Uterus (tissue), 3 donors: ENCODE measurements at regions not wholly inside any gene's neighbourhood (a gene's known extent, or its start where the extent isn't known, plus 50 kb on each side); places are given as distances from the start of the nearest gene placed in this dataset.

Experiments used
- DNase-seq, 2 donors: peaks; one replicate each; pipeline ENCODE4 v3.0.0-alpha.2; 2019 to 2020
- H3K27ac ChIP-seq, 2 donors: fragments of 200-600 bp; sonication (generic); 1 replicate in 1 of 2; 2 replicates in 1 of 2; pipeline ENCODE4 v1.5.1; 2016 to 2018
- H3K27me3 ChIP-seq, 2 donors: fragments of 200-600 bp; sonication (generic); one replicate each; pipeline ENCODE4 v1.5.1; 2018 to 2019; ENCODE audit warnings: control low read depth in 1 of 2
- H3K36me3 ChIP-seq, 2 donors: fragments of 200-600 bp; sonication (generic); one replicate each; pipeline ENCODE4 v1.5.1; 2019; ENCODE audit warnings: control low read depth in 1 of 2
- H3K4me1 ChIP-seq, 2 donors: fragments of 200-600 bp; sonication (generic); one replicate each; pipeline ENCODE4 v1.5.1; 2018 to 2019; ENCODE audit warnings: control low read depth in 1 of 2
- H3K4me3 ChIP-seq, 2 donors: fragments of 200-600 bp; sonication (generic); 1 replicate in 1 of 2; 2 replicates in 1 of 2; pipeline ENCODE4 v1.5.1; 2018 to 2019; ENCODE audit warnings: mild to moderate bottlenecking in 1 of 2
- H3K9me3 ChIP-seq, 2 donors: fragments of 200-600 bp; sonication (generic); one replicate each; pipeline ENCODE4 v1.5.1; 2019; ENCODE audit warnings: control low read depth in 1 of 2
- POLR2A ChIP-seq, 2 donors: fragments of 450-650 bp; IDR thresholded peaks; one replicate each; pipeline ENCODE4 v1.6.1; 2016; ENCODE audit warnings: antibody characterized with exemption in 2 of 2, mild to moderate bottlenecking in 1 of 2, moderate library complexity in 1 of 2
- intact Hi-C: fragments of 100-400 bp; cut with DNase I; formaldehyde crosslinking; loops from one replicate; pipeline ENCODE4 v1.15.1; 2023; ENCODE audit warnings: low total_unique reads
- TF ChIP-seq, protein P1 (sequence below), 4 experiments: fragments of 200-600 bp in 2 of 4; fragments of 450-650 bp in 2 of 4; sonication (generic) in 2 of 4; IDR thresholded peaks; one replicate each; pipeline ENCODE4 v1.5.1; 2016 to 2019; ENCODE audit warnings: antibody characterized with exemption in 4 of 4, mild to moderate bottlenecking in 2 of 4, moderate library complexity in 1 of 4
- donor health status: DM: yes; HTN: yes; CAD: no.

DNA sequence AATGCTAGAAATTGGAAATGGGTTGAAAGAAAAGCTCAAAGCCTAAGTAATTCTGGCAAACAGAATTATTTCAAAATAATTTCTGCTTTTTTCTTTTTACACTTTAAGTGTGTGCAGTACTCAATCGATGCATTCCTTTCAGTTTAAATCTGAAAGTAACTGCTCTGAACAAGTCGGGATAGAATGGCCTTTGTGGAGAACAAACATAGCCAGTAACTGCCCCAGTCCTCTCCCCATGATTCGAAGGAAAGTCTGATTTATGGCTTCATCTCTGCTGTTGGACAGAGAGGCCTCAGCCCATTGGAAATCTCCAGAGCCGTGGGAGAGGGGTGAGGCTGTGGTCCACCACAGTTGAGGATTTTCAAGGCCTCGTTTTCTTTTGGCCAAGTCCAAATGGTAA is 174.0 kb upstream of the TLL1 start:
- intact Hi-C loops: no loop called here
- H3K9me3 ChIP-seq: no peaks in the 10 kb centered on the region
- no peak overlapping the region for H3K27ac ChIP-seq
- no peaks in the 10 kb centered on the region for H3K4me1 ChIP-seq
- no peaks in the 10 kb centered on the region for H3K27me3 ChIP-seq
- no peak for DNase-seq
- no peak overlapping the region for H3K4me3 ChIP-seq
- no peaks in the 10 kb centered on the region for H3K36me3 ChIP-seq
- no peak for TF ChIP-seq POLR2A (IDR thresholded peaks at IDR 0.05)
- TF ChIP-seq, protein P1, sequence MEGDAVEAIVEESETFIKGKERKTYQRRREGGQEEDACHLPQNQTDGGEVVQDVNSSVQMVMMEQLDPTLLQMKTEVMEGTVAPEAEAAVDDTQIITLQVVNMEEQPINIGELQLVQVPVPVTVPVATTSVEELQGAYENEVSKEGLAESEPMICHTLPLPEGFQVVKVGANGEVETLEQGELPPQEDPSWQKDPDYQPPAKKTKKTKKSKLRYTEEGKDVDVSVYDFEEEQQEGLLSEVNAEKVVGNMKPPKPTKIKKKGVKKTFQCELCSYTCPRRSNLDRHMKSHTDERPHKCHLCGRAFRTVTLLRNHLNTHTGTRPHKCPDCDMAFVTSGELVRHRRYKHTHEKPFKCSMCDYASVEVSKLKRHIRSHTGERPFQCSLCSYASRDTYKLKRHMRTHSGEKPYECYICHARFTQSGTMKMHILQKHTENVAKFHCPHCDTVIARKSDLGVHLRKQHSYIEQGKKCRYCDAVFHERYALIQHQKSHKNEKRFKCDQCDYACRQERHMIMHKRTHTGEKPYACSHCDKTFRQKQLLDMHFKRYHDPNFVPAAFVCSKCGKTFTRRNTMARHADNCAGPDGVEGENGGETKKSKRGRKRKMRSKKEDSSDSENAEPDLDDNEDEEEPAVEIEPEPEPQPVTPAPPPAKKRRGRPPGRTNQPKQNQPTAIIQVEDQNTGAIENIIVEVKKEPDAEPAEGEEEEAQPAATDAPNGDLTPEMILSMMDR (IDR thresholded peaks at IDR 0.05): no peak

DNA sequence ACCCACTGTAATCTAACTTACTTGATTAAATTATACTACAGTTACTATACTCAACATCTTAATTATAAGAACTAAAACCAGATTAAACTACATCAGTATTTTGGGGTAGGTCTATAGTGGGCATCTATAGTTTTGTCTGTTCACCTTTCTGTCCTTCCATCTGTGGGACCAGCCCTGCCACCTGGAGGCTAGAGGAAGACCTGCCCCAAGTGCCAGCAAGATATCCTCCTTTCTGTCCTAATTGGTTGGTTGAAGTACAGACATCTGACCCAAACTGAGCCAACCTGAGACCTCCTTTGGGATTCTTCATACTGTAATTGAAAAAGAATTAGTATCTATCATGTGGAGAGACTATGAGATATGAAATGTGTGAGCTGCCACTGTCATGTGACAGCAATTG is 172.2 kb upstream of the TLL1 start:
- DNase-seq: no peak
- TF ChIP-seq, protein P1 (IDR thresholded peaks at IDR 0.05): no peak
- no peak for TF ChIP-seq POLR2A (IDR thresholded peaks at IDR 0.05)

DNA sequence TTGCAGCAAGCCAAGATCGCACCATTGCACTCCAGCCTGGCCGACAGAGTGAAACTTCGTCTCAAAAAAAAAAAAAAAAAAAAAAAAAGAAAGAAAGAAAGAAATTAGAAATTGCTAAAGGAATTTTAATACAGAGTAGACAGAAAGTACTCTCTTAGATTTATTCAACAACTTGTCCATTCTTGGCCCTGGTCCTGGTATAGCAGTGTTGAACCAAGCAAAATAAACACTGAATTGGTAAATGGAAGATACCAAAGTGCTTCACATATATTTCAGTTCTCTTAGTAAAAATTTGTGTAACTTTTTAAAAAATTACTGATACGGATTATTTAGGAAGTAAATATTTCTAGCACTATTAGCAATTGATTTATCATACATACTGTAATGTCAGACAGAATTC is 165.9 kb upstream of the TLL1 start:
- H3K36me3 ChIP-seq: no peaks in the 10 kb centered on the region
- H3K4me1 ChIP-seq: no peaks in the 10 kb centered on the region
- DNase-seq: no peak
- TF ChIP-seq, protein P1 (IDR thresholded peaks at IDR 0.05): no peak
- no peak for TF ChIP-seq POLR2A (IDR thresholded peaks at IDR 0.05)
- intact Hi-C loops: no loop called here
- no peaks in the 10 kb centered on the region for H3K27me3 ChIP-seq
- H3K9me3 ChIP-seq: no peaks in the 10 kb centered on the region
- no peak overlapping the region for H3K27ac ChIP-seq
- no peak overlapping the region for H3K4me3 ChIP-seq

More for the DNA sequence above, 172.2 kb upstream of the TLL1 start:
- no peaks in the 10 kb centered on the region for H3K4me1 ChIP-seq
- no peaks in the 10 kb centered on the region for H3K27me3 ChIP-seq
- intact Hi-C loops: no loop called here
- no peaks in the 10 kb centered on the region for H3K36me3 ChIP-seq
- no peak overlapping the region for H3K4me3 ChIP-seq
- no peak overlapping the region for H3K27ac ChIP-seq
- no peaks in the 10 kb centered on the region for H3K9me3 ChIP-seq

DNA sequence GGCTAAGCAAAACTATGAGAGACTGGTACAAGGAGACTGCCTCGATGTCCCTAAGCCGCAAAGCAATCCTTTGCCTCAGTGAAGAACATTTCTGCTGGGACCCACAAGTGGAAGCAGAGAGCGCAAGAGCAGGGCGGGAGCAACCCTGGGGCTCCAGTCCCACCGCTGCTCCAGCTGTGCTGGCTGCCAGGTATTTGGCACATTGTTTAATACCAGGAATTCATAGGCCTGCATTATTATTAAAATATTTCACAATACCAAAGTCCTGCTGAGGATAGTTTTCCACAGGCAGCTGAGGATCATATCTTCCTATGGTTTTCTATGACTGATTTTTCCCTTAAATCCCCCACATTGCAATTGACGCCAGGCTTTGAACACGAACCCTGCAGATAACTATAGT is 163.5 kb upstream of the TLL1 start:
- Histone ChIP-seq H3K4me3 (no peak overlapping the region), H3K27ac (no peak overlapping the region), H3K27me3 (no peaks in the 10 kb centered on the region), H3K4me1 (no peaks in the 10 kb centered on the region), H3K9me3 (no peaks in the 10 kb centered on the region), H3K36me3 (no peaks in the 10 kb centered on the region)
- intact Hi-C loops: no loop called here
- DNase-seq: no peak
- TF ChIP-seq, protein P1 (IDR thresholded peaks at IDR 0.05): no peak
- no peak for TF ChIP-seq POLR2A (IDR thresholded peaks at IDR 0.05)

DNA sequence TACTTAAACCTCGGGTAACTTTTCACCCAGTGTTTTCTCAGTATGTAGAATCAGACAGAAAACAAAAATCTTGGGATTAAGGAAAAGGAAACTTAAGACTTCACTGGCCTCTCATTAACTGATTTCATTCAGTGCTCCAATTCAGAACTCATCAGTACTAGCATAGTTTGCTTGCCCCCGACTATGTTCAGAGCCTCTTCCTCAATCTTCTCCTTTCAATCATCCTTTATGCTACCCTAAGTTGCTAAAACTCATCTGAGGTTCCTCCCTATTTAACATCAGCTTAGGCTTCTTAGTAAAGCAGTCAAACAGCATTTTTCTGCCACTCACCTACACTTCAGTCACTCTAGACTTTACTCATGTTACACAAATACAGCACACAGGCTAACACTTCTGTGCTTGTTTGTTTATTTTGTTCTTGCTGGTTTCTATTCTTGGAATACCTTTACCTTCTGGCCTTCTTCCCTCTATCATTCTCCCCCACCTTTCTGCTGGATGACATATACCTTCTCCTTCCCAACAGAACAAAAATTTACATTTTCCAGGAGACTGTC is 163.0 kb upstream of the TLL1 start:
- Histone ChIP-seq H3K27me3 (no peaks in the 10 kb centered on the region), H3K9me3 (no peaks in the 10 kb centered on the region), H3K27ac (no peak overlapping the region), H3K4me3 (no peak overlapping the region), H3K4me1 (no peaks in the 10 kb centered on the region), H3K36me3 (no peaks in the 10 kb centered on the region)
- TF ChIP-seq, protein P1 (IDR thresholded peaks at IDR 0.05): no peak
- TF ChIP-seq POLR2A (IDR thresholded peaks at IDR 0.05): no peak
- intact Hi-C loops: no loop called here
- DNase-seq: no peak
